GM21367 (cell line): ENCODE measurements at regions not wholly inside any gene's neighbourhood (a gene's known extent, or its start where the extent isn't known, plus 50 kb on each side); places are given as distances from the start of the nearest gene placed in this dataset.
"Not testable (repeated sequence)": the region's sequence is repeated elsewhere in the genome, so short reads cannot be mapped to it uniquely, and the experiment has no call there.

Experiments used
- ATAC-seq: cut with Tn5 transposase; IDR thresholded peaks from one replicate; pipeline ENCODE4 v1.9.1; 2021; ENCODE audit not compliant: unreplicated experiment

DNA sequence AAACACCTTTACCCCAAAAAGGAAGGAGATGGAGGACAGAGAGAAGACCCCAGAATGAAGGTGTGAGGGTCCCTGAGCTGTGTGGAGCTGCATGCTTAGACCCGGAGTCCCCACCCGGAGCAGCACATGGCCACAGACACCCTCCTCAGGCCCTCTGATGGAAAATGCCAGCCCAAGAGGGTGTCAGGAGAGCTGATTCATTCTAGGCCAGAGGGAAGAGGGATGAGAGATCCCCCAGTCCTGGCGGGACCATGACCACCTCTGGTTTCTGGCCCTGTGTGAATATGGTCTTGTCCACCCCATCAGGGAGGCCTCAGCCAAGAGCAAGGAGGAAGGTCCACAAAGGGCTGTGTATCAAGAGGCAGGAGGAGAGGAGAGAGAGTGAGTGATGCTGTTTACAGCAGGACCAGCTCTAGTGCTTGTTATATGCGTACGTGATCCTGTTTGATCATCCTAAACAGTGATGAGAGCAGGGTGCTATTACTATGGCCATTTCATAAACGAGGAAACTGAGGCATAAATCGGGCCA lies 186.6 kb upstream of the HAAO start:
- no peak for ATAC-seq

DNA sequence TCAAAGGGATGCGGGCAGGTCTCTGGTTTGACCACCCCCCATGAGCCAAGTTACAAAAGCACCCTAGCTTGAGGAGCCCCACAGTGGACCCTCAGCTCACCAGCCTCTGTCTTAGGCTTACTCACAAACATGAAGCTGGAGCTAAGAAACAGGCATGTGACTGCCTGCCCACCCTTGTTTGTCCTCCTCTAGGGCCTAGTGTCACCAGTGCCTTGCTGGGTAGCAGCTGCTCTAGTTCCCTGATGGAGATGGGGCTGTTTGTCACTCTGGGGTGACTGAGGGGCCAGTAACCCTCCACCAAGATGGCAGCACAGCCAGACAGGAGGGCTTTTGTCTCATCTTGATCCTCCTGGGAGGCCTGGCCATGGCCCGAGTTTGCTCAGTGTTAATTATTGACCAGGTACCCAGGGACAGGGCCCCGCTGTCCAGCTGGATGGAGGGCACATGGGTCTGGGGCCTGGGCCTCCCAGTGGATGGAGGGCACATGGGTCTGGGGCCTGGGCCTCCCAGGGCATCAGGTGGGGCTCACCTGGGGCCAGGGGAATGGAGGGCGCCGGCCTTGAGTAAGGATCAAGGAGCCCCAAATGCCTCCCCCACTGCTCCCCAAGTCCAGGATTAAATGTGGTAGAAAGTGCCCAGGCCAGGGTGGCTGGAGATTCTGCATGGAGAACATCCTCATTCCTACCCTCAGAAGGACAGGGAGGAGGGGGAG lies 185.9 kb upstream of the HAAO start:
- ATAC-seq = no peak

- no peak for ATAC-seq
Observed at GRCh38 chr2:42977270-42978174, 185.1 kb upstream of the HAAO start.

- ATAC-seq = no peak
Observed at GRCh38 chr2:42976351-42976750, 184.0 kb upstream of the HAAO start.

GRCh38 chr2:42974721-42975717 lies 182.6 kb upstream of the HAAO start:
- ATAC-seq = no peak

GRCh38 chr2:42974169-42974720 lies 181.9 kb upstream of the HAAO start:
- ATAC-seq = no peak

DNA sequence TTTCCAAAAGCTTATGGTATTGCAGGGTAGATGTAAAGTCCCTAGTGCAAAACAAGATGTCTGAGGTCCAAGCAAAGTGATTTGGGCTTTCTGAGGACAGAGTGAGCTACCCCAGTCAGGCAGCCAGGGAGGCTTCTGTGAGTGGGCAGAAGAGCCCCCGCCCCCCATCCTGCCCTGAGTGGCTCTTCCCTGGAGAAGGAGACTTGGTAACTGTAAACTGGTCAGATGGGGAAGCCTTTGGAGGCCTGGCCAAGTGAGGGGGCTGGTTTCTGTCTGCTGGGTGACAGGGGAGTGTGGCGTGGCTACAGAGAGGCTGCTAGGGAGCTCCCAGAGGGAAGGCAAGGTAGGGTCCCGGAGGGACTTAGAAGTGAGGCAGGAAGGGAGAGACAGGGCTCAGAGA lies 181.3 kb upstream of the HAAO start:
- no peak for ATAC-seq

- not testable (repeated sequence) for ATAC-seq
Observed at GRCh38 chr2:42972933-42973516, 180.6 kb upstream of the HAAO start.

DNA sequence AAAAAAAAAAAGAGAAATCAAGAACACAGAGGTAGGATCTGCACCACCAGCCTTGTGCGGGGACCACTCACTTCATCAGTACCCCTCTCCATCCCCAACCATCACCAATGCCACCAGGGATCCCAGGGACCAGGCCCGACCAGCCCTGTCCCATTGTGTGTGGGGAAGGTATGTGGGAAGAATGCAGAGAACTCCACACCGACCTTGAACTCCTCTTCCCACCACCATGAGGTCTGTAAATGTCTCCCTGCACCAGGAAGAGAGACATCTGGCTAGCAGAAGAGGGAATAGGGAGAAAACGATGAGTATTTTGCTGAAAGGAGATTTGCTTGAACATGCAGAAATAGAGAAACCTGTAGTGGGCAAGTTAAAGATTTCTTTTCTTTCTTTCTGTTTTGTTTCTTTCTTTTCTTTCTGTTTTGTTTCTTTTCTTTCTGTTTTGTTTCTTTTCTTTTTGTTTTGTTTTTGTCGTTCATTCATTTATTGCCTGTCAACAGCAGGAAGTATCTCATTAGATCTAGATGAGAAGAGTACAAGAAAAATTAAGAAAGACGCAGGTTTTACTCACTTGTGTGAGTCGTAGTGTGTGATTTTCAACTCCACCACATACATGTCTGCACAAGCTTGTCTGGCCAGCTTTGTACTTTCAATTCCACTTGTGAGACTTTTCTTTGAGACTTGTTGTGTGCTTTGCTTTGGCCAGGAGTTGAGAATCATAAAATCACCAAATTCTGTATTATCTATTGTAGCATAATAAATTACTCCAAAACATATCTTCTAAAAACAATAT lies 179.8 kb upstream of the HAAO start:
- ATAC-seq = no peak

DNA sequence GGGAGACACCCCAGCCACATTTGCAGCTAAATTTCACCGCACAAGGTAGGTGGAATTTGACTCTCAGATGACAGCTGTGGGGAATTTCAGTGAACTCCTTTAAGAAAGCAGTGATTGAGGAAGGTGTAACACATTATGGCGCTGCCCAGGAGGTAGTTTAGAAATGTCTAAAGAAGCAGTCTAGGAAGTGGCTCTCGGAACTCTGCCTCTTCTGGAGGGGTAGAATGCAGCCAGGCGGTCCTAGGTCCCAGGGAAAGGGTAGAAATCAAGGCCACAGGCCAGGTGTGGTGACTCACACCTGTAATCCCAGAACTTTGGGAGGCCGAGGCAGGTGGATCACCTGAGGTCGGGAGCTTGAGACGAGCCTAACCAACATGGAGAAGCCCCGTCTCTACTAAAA lies 179.0 kb upstream of the HAAO start:
- ATAC-seq = no peak

DNA sequence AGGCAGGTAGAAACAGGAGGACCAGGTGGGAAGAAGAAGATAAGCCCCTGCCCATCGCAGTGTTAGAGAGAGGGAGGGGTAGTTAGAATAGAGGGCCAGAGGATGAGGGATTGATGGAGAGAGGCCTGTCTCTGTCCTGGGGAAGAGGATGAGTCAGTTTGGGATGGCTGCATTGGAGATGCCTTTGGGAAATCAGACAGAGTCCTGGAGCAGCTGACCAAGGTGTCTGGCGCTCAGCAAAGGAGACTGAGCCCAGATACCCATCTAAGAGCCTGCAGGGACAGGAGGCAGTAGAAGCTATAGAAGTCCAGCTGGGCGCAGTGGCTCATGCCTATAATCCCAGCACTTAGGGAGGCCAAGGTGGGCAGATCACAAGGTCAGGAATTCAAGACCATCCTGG lies 177.8 kb upstream of the HAAO start:
- no peak for ATAC-seq

DNA sequence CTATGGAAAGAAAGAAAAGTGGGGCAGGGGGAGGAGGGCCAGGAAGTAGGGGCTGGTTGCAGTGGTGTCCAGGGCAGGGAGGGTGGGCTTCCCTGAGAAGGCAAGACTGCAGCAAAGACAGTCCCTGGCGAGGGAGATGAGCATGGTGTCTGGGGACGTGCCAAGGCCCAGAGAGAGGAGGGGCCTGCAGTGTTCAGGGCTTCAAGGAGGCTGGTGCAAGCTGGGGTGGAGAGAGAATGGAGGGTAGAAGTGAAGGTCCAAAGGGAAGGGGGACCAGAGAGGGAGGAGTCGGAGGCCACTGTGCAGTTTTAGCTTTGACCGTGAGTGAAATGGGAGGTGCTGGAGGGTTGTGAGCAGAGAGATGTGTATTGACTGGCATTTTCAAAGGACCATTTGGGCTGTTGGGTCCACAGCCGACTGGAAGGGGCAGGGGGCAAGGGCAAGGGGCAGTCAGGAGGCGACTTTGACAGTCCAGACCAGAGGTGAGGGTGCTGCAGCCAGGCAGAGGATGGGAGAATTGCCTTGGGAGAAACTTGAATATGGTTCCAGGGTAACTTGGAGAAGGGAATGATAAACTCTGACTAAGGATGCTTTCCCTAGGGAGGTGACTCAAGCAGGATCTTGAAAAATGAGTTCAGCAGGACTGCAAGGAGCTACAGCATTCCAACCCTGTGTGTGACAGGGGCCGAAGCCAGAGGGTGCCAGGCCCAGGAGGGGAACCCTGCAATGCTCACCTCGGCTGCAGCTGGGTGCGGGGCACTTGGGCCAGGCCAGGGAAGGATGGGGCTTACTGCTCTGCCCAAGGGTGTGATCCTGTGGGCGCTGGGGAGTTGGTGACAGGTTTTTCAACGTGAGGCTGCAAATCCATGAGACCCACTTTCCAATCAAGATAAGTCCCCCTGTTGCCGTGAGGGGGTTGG lies 177.1 kb upstream of the HAAO start:
- ATAC-seq = no peak

DNA sequence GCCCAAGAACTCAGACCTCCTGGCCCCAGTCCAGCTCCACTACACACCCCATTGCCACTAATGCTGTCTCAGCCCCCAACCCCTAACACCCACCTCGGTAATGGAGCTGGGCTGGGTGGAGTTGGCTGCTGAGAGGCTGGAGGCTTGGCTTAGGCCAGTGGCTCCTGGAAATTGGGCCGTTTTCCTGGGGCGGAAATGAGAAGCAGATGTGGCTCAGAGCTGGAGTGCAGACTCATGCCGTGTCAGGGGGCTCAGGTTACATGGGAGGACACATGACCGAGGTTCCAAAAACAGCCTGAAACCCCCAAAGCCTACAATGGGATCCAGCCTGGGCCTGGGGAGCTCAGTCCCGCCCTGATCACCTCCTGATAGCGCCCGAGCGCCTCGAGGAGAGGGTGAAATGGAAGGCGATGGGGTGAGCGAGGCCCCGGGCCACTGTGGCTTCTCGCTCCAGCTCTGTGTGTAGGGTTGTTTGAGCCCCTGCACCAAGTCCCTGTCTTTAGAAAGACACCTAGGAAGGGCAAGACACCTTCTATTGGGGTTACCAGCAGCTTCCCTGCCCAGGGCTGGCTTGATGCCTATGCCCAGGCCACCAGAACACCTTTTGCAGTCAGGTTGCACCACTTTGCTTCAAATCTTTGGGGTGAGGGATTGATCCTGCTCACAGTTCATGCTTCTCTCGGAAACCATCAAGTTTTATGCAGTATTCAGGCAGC lies 175.7 kb upstream of the HAAO start:
- no peak for ATAC-seq

GRCh38 chr2:42965910-42966309 lies 173.5 kb upstream of the HAAO start:
- no peak for ATAC-seq

- no peak for ATAC-seq
Observed at GRCh38 chr2:42965196-42965595, 172.8 kb upstream of the HAAO start.

DNA sequence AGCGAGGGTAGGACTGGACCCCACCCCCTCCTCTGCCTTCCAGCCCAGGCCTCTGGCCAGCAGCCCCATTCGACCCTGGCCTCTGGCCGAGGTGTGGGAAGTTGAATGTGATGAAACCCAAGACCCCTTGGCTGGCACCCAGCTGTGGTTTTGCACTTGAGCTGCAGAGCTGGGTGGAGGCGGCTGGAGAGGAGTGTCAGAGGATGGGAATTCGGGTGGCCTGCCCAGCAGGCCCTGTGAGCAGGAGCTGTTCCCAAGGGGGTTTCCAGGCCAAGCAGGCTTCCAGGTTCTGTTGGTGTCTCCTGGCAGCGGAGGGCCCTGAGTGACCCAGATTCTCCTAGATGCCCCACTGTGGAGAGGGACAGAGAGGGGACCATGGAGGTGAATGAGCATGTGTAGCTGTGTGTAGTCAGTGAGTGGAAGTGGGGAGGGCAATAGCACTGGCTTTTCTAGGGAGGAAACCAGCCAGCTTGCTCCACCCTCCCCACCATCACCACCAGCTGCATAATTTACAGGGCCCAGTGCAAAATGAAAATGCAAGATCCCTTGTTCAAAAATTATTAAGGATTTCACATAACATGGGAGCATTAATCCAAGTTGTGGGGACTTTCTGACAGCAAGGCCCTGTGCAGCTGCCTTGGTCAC lies 172.2 kb upstream of the HAAO start:
- no peak for ATAC-seq

DNA sequence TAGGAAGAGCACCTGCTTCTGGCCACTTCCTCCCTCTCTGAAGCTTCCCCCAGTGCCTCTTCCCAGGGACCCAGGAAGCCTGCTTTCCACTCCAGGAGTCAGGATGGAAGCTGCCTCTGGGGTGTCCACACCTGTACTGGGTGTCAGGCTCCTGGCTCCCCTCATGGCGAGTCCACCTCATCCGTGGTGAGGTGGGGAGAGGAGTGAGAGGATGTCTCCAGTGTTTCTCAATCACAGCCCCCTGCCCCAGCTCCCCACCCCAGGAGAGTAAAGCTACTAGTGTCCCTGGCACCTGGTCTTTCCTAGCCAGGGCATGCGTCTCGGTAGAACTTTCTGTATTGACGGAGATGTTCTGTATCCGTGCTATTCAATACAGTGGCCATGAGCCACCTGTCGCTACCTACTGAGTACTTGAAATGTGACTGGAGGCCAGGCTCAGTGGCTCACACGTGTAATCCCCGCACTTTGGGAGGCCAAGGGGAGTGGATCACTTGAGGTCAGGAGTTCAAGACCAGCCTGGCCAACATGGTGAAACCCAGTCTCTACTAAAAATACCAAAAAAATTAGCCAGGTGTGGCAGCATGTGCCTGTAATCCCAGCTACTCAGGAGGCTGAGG lies 171.2 kb upstream of the HAAO start:
- ATAC-seq = no peak
